ENCODE measurements at regions not wholly inside any gene's neighbourhood (a gene's known extent, or its start where the extent isn't known, plus 50 kb on each side); places are given as distances from the start of the nearest gene placed in this dataset.

DNA sequence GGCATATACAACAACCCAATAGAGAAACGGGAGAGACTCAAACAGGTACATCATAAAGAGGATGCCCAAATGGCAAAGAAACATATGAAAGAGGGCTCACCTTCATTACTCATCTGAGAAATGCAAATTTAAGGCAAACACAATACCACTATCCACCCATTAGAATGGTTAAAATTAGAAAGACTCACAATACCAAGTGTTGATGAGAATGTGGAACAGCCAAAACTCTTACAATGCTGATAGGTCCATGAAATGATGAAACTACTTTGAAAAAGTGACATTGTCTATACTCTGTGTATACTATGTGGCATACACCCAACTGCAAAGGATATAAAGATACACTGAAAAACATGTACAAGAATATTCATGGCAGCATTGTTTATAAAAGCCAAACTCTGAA is 96.2 kb upstream of the TSHZ3 start:
- no peak for TF ChIP-seq CEBPB (IDR thresholded peaks at IDR 0.05)
- TF ChIP-seq ZBTB7A (IDR thresholded peaks at IDR 0.05; ENCODE audit: low read depth), result no peak
- TF ChIP-seq RAD21 (IDR thresholded peaks at IDR 0.05; ENCODE audit: low read depth), result no peak
- no peak for TF ChIP-seq NFIC (IDR thresholded peaks at IDR 0.05)
- TF ChIP-seq FOXM1 (IDR thresholded peaks at IDR 0.05; ENCODE audit: borderline replicate concordance, low read depth), result no peak
- TF ChIP-seq, protein P1, sequence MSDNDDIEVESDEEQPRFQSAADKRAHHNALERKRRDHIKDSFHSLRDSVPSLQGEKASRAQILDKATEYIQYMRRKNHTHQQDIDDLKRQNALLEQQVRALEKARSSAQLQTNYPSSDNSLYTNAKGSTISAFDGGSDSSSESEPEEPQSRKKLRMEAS (IDR thresholded peaks at IDR 0.05), result no peak
- no peak for TF ChIP-seq EGR1 (IDR thresholded peaks at IDR 0.05)
- TF ChIP-seq TEAD4 (IDR thresholded peaks at IDR 0.05), result no peak
- TF ChIP-seq YY1 (IDR thresholded peaks at IDR 0.05; ENCODE audit: low read depth), result no peak
- TF ChIP-seq, protein P2, sequence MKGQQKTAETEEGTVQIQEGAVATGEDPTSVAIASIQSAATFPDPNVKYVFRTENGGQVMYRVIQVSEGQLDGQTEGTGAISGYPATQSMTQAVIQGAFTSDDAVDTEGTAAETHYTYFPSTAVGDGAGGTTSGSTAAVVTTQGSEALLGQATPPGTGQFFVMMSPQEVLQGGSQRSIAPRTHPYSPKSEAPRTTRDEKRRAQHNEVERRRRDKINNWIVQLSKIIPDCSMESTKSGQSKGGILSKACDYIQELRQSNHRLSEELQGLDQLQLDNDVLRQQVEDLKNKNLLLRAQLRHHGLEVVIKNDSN (IDR thresholded peaks at IDR 0.05), result no peak
- no peak for TF ChIP-seq TCF12 (IDR thresholded peaks at IDR 0.05; ENCODE audit: low read depth)
- TF ChIP-seq, protein P3, sequence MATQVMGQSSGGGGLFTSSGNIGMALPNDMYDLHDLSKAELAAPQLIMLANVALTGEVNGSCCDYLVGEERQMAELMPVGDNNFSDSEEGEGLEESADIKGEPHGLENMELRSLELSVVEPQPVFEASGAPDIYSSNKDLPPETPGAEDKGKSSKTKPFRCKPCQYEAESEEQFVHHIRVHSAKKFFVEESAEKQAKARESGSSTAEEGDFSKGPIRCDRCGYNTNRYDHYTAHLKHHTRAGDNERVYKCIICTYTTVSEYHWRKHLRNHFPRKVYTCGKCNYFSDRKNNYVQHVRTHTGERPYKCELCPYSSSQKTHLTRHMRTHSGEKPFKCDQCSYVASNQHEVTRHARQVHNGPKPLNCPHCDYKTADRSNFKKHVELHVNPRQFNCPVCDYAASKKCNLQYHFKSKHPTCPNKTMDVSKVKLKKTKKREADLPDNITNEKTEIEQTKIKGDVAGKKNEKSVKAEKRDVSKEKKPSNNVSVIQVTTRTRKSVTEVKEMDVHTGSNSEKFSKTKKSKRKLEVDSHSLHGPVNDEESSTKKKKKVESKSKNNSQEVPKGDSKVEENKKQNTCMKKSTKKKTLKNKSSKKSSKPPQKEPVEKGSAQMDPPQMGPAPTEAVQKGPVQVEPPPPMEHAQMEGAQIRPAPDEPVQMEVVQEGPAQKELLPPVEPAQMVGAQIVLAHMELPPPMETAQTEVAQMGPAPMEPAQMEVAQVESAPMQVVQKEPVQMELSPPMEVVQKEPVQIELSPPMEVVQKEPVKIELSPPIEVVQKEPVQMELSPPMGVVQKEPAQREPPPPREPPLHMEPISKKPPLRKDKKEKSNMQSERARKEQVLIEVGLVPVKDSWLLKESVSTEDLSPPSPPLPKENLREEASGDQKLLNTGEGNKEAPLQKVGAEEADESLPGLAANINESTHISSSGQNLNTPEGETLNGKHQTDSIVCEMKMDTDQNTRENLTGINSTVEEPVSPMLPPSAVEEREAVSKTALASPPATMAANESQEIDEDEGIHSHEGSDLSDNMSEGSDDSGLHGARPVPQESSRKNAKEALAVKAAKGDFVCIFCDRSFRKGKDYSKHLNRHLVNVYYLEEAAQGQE (IDR thresholded peaks at IDR 0.05; ENCODE audit: low read depth), result no peak
- TF ChIP-seq EP300 (IDR thresholded peaks at IDR 0.05; ENCODE audit: borderline replicate concordance), result no peak
- TF ChIP-seq CREB1 (IDR thresholded peaks at IDR 0.05; ENCODE audit: low read depth), result no peak
- TF ChIP-seq TAF1 (IDR thresholded peaks at IDR 0.05; ENCODE audit: low read depth), result no peak

DNA sequence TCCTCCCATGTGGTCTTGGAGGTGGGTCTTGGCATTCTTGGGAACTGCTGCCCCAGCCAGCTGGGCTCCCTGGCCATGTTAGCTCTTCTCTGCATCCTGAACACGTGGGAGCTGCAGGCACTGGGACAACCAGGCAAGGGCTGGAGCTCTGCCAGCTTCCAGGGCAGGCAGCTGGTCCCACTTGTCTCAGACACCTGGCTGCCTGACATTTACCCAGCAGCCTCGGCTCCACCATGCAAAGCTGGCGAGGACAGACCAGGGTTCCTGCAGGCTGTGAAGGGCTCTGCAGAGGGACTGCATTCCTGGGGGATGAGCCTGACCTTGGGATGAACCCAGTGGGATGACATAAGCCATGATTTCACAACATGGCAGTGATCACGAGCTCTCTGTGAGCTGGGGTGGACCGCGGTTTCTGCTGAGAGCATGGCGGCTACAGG is 99.0 kb upstream of the TSHZ3 start:
- TF ChIP-seq YY1 (IDR thresholded peaks at IDR 0.05; ENCODE audit: low read depth) (no peak), NFIC (IDR thresholded peaks at IDR 0.05) (no peak), TCF12 (IDR thresholded peaks at IDR 0.05; ENCODE audit: low read depth) (no peak), CREB1 (IDR thresholded peaks at IDR 0.05; ENCODE audit: low read depth) (no peak), FOXM1 (IDR thresholded peaks at IDR 0.05; ENCODE audit: borderline replicate concordance, low read depth) (no peak), EGR1 (IDR thresholded peaks at IDR 0.05) (no peak), RAD21 (IDR thresholded peaks at IDR 0.05; ENCODE audit: low read depth) (no peak), EP300 (IDR thresholded peaks at IDR 0.05; ENCODE audit: borderline replicate concordance) (no peak), CEBPB (IDR thresholded peaks at IDR 0.05) (no peak), TAF1 (IDR thresholded peaks at IDR 0.05; ENCODE audit: low read depth) (no peak), ZBTB7A (IDR thresholded peaks at IDR 0.05; ENCODE audit: low read depth) (no peak), TEAD4 (IDR thresholded peaks at IDR 0.05) (no peak)
- TF ChIP-seq, protein P2 (IDR thresholded peaks at IDR 0.05), result no peak
- TF ChIP-seq, protein P1 (IDR thresholded peaks at IDR 0.05), result no peak
- TF ChIP-seq, protein P3 (IDR thresholded peaks at IDR 0.05; ENCODE audit: low read depth), result no peak

DNA sequence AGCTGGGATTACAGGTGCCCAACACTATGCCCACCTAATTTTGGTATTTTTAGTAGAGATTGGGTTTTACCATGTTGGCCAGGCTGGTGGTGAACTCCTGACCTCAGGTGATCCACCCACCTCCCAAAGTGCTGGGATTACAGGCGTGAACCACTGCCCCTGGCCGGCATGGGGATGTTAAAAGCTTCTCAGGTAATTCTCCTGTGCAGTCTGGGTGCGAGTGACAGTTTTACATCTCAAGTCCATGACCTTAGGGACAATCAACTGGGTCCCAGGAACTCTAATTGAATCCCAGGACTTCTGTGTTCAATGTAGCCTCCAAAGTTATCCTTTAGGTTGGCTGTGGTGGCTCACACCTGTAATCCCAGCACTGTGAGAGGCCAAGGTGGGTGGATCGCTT is 100.1 kb upstream of the TSHZ3 start:
- TF ChIP-seq NFIC (IDR thresholded peaks at IDR 0.05) (no peak), TCF12 (IDR thresholded peaks at IDR 0.05; ENCODE audit: low read depth) (no peak), FOXM1 (IDR thresholded peaks at IDR 0.05; ENCODE audit: borderline replicate concordance, low read depth) (no peak), EGR1 (IDR thresholded peaks at IDR 0.05) (no peak), RAD21 (IDR thresholded peaks at IDR 0.05; ENCODE audit: low read depth) (no peak), TEAD4 (IDR thresholded peaks at IDR 0.05) (no peak), CEBPB (IDR thresholded peaks at IDR 0.05) (no peak), EP300 (IDR thresholded peaks at IDR 0.05; ENCODE audit: borderline replicate concordance) (no peak), CREB1 (IDR thresholded peaks at IDR 0.05; ENCODE audit: low read depth) (no peak), TAF1 (IDR thresholded peaks at IDR 0.05; ENCODE audit: low read depth) (no peak)
- TF ChIP-seq, protein P3 (IDR thresholded peaks at IDR 0.05; ENCODE audit: low read depth), result no peak

DNA sequence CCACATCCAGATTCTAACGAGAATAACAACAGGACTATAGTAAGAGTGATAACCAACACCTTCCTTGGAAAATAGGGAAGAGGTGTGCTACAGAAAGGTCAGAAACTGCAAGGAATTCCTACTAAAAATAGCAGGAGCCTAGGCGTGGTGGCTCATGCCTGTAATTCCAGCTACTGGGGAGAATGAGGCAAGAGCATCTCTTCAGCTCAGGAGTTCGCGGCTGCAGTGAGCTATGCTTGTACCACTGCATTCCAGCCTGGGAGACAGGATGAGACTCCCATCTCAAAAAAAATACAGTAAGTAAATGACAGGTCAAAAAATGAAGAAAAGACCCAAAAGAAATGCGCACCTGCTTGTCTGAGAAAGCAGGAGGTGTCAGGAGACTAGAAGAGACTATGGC is 101.5 kb upstream of the TSHZ3 start:
- TF ChIP-seq TEAD4 (IDR thresholded peaks at IDR 0.05) (no peak), FOXM1 (IDR thresholded peaks at IDR 0.05; ENCODE audit: borderline replicate concordance, low read depth) (no peak), YY1 (IDR thresholded peaks at IDR 0.05; ENCODE audit: low read depth) (no peak), TAF1 (IDR thresholded peaks at IDR 0.05; ENCODE audit: low read depth) (no peak), RAD21 (IDR thresholded peaks at IDR 0.05; ENCODE audit: low read depth) (no peak), CREB1 (IDR thresholded peaks at IDR 0.05; ENCODE audit: low read depth) (no peak), EP300 (IDR thresholded peaks at IDR 0.05; ENCODE audit: borderline replicate concordance) (no peak), ZBTB7A (IDR thresholded peaks at IDR 0.05; ENCODE audit: low read depth) (no peak)
- TF ChIP-seq, protein P1 (IDR thresholded peaks at IDR 0.05), result no peak
- TF ChIP-seq, protein P3 (IDR thresholded peaks at IDR 0.05; ENCODE audit: low read depth), result no peak

All from Ishikawa (cell line).